GM12891 (cell line): ENCODE measurements at regions not wholly inside any gene's neighbourhood (a gene's known extent, or its start where the extent isn't known, plus 50 kb on each side); places are given as distances from the start of the nearest gene placed in this dataset.

Source experiments
- POLR2A ChIP-seq: IDR thresholded peaks from 2 replicates; pipeline ENCODE4 v1.6.1; 2011; ENCODE audit warnings: low read depth, low read length, control low read depth
- POLR2AphosphoS5 ChIP-seq: IDR thresholded peaks from 2 replicates; pipeline ENCODE4 v1.6.1; 2011; ENCODE audit warnings: low read depth, low read length, control low read depth
- TAF1 ChIP-seq: IDR thresholded peaks from 2 replicates; pipeline ENCODE4 v1.6.1; 2011; ENCODE audit warnings: low read depth, low read length, control low read depth

GRCh38 chr4:45650545-45650944 lies 473.3 kb downstream of the GABRG1 start:
- TF ChIP-seq POLR2AphosphoS5 (no peak), POLR2A (no peak), TAF1 (no peak)
